H1 (cell line): ENCODE measurements at regions not wholly inside any gene's neighbourhood (a gene's known extent, or its start where the extent isn't known, plus 50 kb on each side); places are given as distances from the start of the nearest gene placed in this dataset.

Experiments used
- CTCF ChIA-PET: fragments of 300-600 bp; sonication (Branson Sonifier 250); formaldehyde crosslinking; loops from one replicate; lab custom pipeline; 2021; ENCODE audit not compliant: partially characterized antibody; lab: Charles Lee
- POLR2A ChIA-PET: fragments of 300-600 bp; sonication (Branson Sonifier 250); formaldehyde crosslinking; loops from one replicate; lab custom pipeline; 2021; ENCODE audit warnings: inconsistent platforms; ENCODE audit not compliant: partially characterized antibody; lab: Charles Lee
- DNase-seq, 2 experiments: peaks; one replicate each; pipeline versions ENCODE4 v3.0.0 to v3.0.0-alpha.2; 2010 to 2022; ENCODE audit warnings: low spot score in 2 of 2, low read depth in 1 of 2, mixed read lengths in 1 of 2
- FAIRE-seq: peaks from 2 replicates; lab custom pipeline; 2011; peaks lifted over from hg19 to GRCh38; lab: Jason Lieb, UNC
- H2AFZ ChIP-seq: 2 replicates; pipeline ENCODE4 v1.8.1; 2012; ENCODE audit warnings: low read length, inconsistent platforms
- H2AK5ac ChIP-seq: 2 replicates; pipeline ENCODE4 v1.6.1; 2013; ENCODE audit warnings: low read depth, low read length
- H2BK120ac ChIP-seq: replicated peaks from 2 replicates; pipeline ENCODE3; 2013; ENCODE audit warnings: low read depth, low read length, inconsistent platforms
- H2BK12ac ChIP-seq: 2 replicates; pipeline ENCODE4 v1.6.1; 2013; ENCODE audit warnings: low read depth, low read length
- H2BK15ac ChIP-seq: 2 replicates; pipeline ENCODE4 v1.6.1; 2013; ENCODE audit warnings: low read length
- H2BK20ac ChIP-seq: 2 replicates; pipeline ENCODE4 v1.6.1; 2013; ENCODE audit warnings: low read length
- H2BK5ac ChIP-seq: 2 replicates; pipeline ENCODE4 v1.6.1; 2013; ENCODE audit warnings: low read depth, low read length
- H3K14ac ChIP-seq: 2 replicates; pipeline ENCODE4 v1.6.1; 2013; ENCODE audit warnings: inconsistent platforms; ENCODE audit not compliant: insufficient read length
- H3K18ac ChIP-seq: 2 replicates; pipeline ENCODE4 v1.6.1; 2013; ENCODE audit warnings: low read length; ENCODE audit errors: extremely low read depth
- H3K23ac ChIP-seq: 2 replicates; pipeline ENCODE4 v1.6.1; 2013; ENCODE audit warnings: inconsistent platforms; ENCODE audit not compliant: insufficient read length
- H3K23me2 ChIP-seq: 2 replicates; pipeline ENCODE4 v1.6.1; 2013; ENCODE audit warnings: low read depth, low read length
- H3K27ac ChIP-seq: 2 replicates; pipeline ENCODE4 v1.6.1; 2011; ENCODE audit warnings: low read depth, low read length, inconsistent platforms
- H3K27me3 ChIP-seq, 4 experiments: replicated peaks in 1 of 4; 1 replicate in 1 of 4; 2 replicates in 3 of 4; pipeline versions ENCODE4 v1.6.1 to v1.8.1; 2011 to 2013; ENCODE audit warnings: low read length in 3 of 4, mild to moderate bottlenecking in 3 of 4, inconsistent platforms in 2 of 4, mixed read lengths in 2 of 4, moderate library complexity in 1 of 4; ENCODE audit not compliant: control insufficient read depth in 3 of 4, insufficient read depth in 3 of 4; ENCODE audit errors: extremely low read depth in 1 of 4
- H3K36me3 ChIP-seq, 4 experiments: 2 replicates each; pipeline versions ENCODE4 v1.6.1 to v1.8.1; 2011 to 2013; ENCODE audit warnings: mild to moderate bottlenecking in 4 of 4, low read length in 3 of 4, moderate library complexity in 2 of 4, control low read depth in 1 of 4, inconsistent platforms in 1 of 4; ENCODE audit not compliant: insufficient read depth in 4 of 4, control insufficient read depth in 2 of 4
- H3K4ac ChIP-seq: replicated peaks from 2 replicates; pipeline ENCODE3; 2013; ENCODE audit warnings: low read length, low read depth, mixed read lengths, inconsistent platforms; ENCODE audit not compliant: insufficient read length
- H3K4me1 ChIP-seq, 4 experiments: replicated peaks in 1 of 4; 1 replicate in 1 of 4; 2 replicates in 3 of 4; pipeline versions ENCODE4 v1.6.1 to v1.8.1; 2011 to 2013; ENCODE audit warnings: low read length in 3 of 4, inconsistent platforms in 2 of 4, mixed read lengths in 1 of 4; ENCODE audit not compliant: insufficient read depth in 4 of 4, control insufficient read depth in 3 of 4
- H3K4me2 ChIP-seq, 2 experiments: 2 replicates each; pipeline versions ENCODE4 v1.6.1 to v1.8.1; 2011 to 2013; ENCODE audit warnings: low read depth in 2 of 2, low read length in 2 of 2, control low read depth in 1 of 2, inconsistent platforms in 1 of 2, mild to moderate bottlenecking in 1 of 2; ENCODE audit not compliant: insufficient read depth in 1 of 2
- H3K4me3 ChIP-seq, 4 experiments: fragments of 200-600, 300-600 bp in 1 of 4; sonication (generic), shearing (Covaris generic), sonication (Bioruptor Twin) in 1 of 4; 2 replicates each; pipeline versions ENCODE4 v1.5.1 to v1.8.1; 2011 to 2016; ENCODE audit warnings: low read length in 4 of 4, low read depth in 3 of 4, control low read depth in 2 of 4, inconsistent platforms in 2 of 4, mild to moderate bottlenecking in 2 of 4, mixed read lengths in 1 of 4, moderate library complexity in 1 of 4; ENCODE audit not compliant: insufficient read depth in 2 of 4; ENCODE audit errors: extremely low read depth in 1 of 4
- H3K56ac ChIP-seq: replicated peaks from 2 replicates; pipeline ENCODE3; 2013; ENCODE audit warnings: low read depth, mild to moderate bottlenecking, mixed read lengths, low read length, inconsistent platforms; ENCODE audit not compliant: insufficient read length
- H3K79me1 ChIP-seq: 2 replicates; pipeline ENCODE4 v1.6.1; 2013; ENCODE audit warnings: low read depth, low read length, control low read depth
- H3K79me2 ChIP-seq, 2 experiments: 2 replicates each; pipeline versions ENCODE4 v1.6.1 to v1.8.1; 2012 to 2013; ENCODE audit warnings: low read length in 2 of 2, mild to moderate bottlenecking in 2 of 2, inconsistent platforms in 1 of 2; ENCODE audit not compliant: insufficient read depth in 2 of 2, control insufficient read depth in 1 of 2
- H3K9ac ChIP-seq, 4 experiments: replicated peaks in 1 of 4; 1 replicate in 1 of 4; 2 replicates in 3 of 4; pipeline versions ENCODE4 v1.6.1 to v1.8.1; 2011 to 2013; ENCODE audit warnings: low read depth in 3 of 4, low read length in 3 of 4, control low read depth in 2 of 4, mild to moderate bottlenecking in 2 of 4, moderate library complexity in 2 of 4, inconsistent platforms in 1 of 4; ENCODE audit errors: extremely low read depth in 1 of 4
- H3K9me3 ChIP-seq, 2 experiments: 2 replicates each; pipeline versions ENCODE4 v1.6.1 to v1.8.1; 2012 to 2013; ENCODE audit warnings: mild to moderate bottlenecking in 2 of 2, moderate library complexity in 2 of 2, control low read depth in 1 of 2, inconsistent platforms in 1 of 2, low read depth in 1 of 2, low read length in 1 of 2, mixed read lengths in 1 of 2; ENCODE audit not compliant: insufficient read depth in 2 of 2
- H4K20me1 ChIP-seq, 2 experiments: replicated peaks in 1 of 2; 2 replicates each; pipeline versions ENCODE3 to v1.8.1; 2011 to 2013; ENCODE audit warnings: inconsistent platforms in 2 of 2, low read length in 2 of 2, mild to moderate bottlenecking in 1 of 2; ENCODE audit not compliant: insufficient read depth in 2 of 2, control insufficient read depth in 1 of 2
- H4K5ac ChIP-seq: 2 replicates; pipeline ENCODE4 v1.6.1; 2013; ENCODE audit warnings: low read length, low read depth, mixed read lengths, inconsistent platforms; ENCODE audit not compliant: insufficient read length
- H4K8ac ChIP-seq: 2 replicates; pipeline ENCODE4 v1.8.0; 2013; ENCODE audit warnings: mild to moderate bottlenecking, moderate library complexity, low read length, inconsistent platforms; ENCODE audit not compliant: insufficient read depth; ENCODE audit errors: extremely low read depth
- H4K91ac ChIP-seq: replicated peaks from 2 replicates; pipeline ENCODE3; 2013; ENCODE audit warnings: low read length, mixed read lengths, inconsistent platforms; ENCODE audit not compliant: insufficient read length
- SIRT6 ChIP-seq: IDR thresholded peaks from one replicate; pipeline ENCODE4 v1.7.1; 2012; ENCODE audit warnings: low read length, inconsistent platforms
- TCF12 ChIP-seq: IDR thresholded peaks from 2 replicates; pipeline ENCODE4 v1.6.1; 2011; ENCODE audit warnings: low read depth, mild to moderate bottlenecking, low read length
- WGBS, 2 experiments: shearing (Covaris generic) in 1 of 2; methylation state at CpG; one replicate each; pipeline versions ENCODE4 v1.1.6 to v1.1.7; 2013 to 2015; ENCODE audit warnings: low lambda C conversion rate in 2 of 2, mixed read lengths in 2 of 2, inconsistent platforms in 1 of 2, low coverage in 1 of 2, missing lambda C conversion rate in 1 of 2; ENCODE audit not compliant: insufficient replicate concordance in 2 of 2, insufficient coverage in 1 of 2, insufficient read length in 1 of 2; ENCODE audit errors: extremely low coverage in 1 of 2, missing lambda C conversion rate in 1 of 2; 5-methylcytosine and 5-hydroxymethylcytosine counted together

- 10% methylated on average over 2 of the region's 2 CpGs; no CpG with 5 or more reads in 1 of the 2 experiments for WGBS, 2 experiments
- CTCF ChIA-PET, result no interaction called here
These were observed 986.0 kb downstream of the NLGN4Y start for GRCh38 chrY:15510288-15510687.

More at GRCh38 chrY:15510288-15510687, 986.0 kb downstream of the NLGN4Y start:
- H3K79me2 ChIP-seq, result no peaks in the 10 kb centered on the region
- H2BK12ac ChIP-seq, result no peak overlapping the region
- no peak overlapping the region for H2BK15ac ChIP-seq
- H3K4me2 ChIP-seq, result peak overlapping the region; percentile 36 to 80; a peak in 3 of 4 replicates
- H2BK120ac ChIP-seq, result no peak overlapping the region
- FAIRE-seq (peak; percentile 48), DNase-seq (peak in 1 of 2 experiments; percentile 27)
- H4K5ac ChIP-seq, result no peak overlapping the region
- H3K56ac ChIP-seq, result no peak overlapping the region
- no peak overlapping the region for H3K9ac ChIP-seq
- no peak overlapping the region for H3K18ac ChIP-seq
- H3K27ac ChIP-seq, result no peak overlapping the region
- TF ChIP-seq TCF12 (0 out of 2 replicates have a peak, but pooled peaks have one; percentile 44), SIRT6 (no peak)
- 0 out of 2 replicates have a peak overlapping the region, but pooled peaks have one; percentile 99 for H2BK5ac ChIP-seq
- no peak overlapping the region for H3K23ac ChIP-seq
- H2BK20ac ChIP-seq, result no peak overlapping the region
- no peak overlapping the region for H4K8ac ChIP-seq
- peaks cover 0 to 5% of the 10 kb centered on the region in 2 experiments; a peak in 2 of 4 replicates for H3K9me3 ChIP-seq
- no peak overlapping the region for H4K91ac ChIP-seq
- POLR2A ChIA-PET, result no interaction called here
- H3K14ac ChIP-seq, result no peak overlapping the region
- H3K23me2 ChIP-seq, result no peaks in the 10 kb centered on the region
- H3K4me1 ChIP-seq, result peaks cover 0 to 7% (median 1%) of the 10 kb centered on the region in 4 experiments; a peak in 3 of 7 replicates
- H3K4ac ChIP-seq, result no peak overlapping the region
- no peaks in the 10 kb centered on the region for H3K36me3 ChIP-seq
- no peak overlapping the region for H2AK5ac ChIP-seq
- H3K4me3 ChIP-seq, result peak overlapping the region in 1 of 4 experiments; percentile 40; a peak in 1 of 8 replicates
- H4K20me1 ChIP-seq, result no peaks in the 10 kb centered on the region
- H3K79me1 ChIP-seq, result no peaks in the 10 kb centered on the region
- no peak overlapping the region for H2AFZ ChIP-seq
- no peaks in the 10 kb centered on the region for H3K27me3 ChIP-seq
